GM19023 (cell line): ENCODE measurements at regions not wholly inside any gene's neighbourhood (a gene's known extent, or its start where the extent isn't known, plus 50 kb on each side); places are given as distances from the start of the nearest gene placed in this dataset.

Experiments
- ATAC-seq: cut with Tn5 transposase; IDR thresholded peaks from one replicate; pipeline ENCODE4 v1.9.1; 2021; ENCODE audit warnings: mild to moderate bottlenecking, moderate library complexity; ENCODE audit not compliant: unreplicated experiment

- no peak for ATAC-seq
These were observed 151.0 kb upstream of the MCHR2 start for GRCh38 chr6:100144991-100145390.

DNA sequence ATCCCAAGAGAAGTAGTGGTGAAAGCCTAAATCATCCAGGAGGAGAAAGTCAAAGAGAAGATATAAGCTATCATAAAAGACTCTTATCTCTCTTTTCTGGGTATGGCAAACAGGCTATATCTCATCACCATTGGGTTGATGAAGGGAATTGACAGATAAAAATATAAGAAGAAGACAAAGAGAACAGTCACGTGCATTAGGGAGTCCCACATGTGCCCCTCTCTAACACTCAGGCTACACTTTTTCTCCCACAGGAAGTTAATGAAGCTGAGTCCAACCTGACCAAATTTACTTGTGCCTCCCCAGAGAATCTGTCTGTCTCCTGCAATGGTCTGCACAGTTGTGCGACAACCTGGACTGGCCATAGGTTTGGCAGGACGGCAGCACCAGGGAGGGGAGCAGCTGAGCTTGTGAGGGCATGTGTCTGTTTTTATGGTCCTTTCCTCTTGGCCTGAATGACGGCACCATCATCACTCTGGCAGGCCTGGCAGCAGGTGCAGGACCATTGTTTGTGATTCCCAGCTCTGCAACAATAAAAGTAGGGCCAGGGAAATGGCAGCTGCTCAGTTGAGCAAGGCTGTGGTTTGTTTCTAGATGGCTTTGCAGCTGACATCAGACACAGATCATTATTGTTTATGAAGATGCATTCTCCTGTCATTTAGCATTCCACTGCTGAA lies 144.5 kb upstream of the MCHR2 start:
- no peak for ATAC-seq

DNA sequence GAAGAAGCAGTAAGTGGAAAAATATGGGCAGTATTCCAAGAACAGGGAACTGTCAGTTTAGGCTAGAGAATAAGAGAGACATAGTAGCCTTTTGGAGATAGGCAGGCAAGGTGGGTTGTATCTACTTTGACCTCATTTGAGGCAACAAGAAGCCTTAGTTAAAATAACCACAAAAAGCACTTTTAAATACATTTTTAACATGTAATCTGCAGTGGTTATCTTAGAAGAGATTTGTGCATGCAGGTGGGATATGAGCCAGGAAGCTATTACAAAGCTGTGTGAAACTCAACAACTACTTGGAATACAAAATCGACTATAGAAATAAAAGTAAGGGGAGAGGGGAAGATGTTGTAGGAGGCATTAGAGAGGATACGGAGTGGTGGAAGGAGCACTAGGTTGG lies 143.7 kb upstream of the MCHR2 start:
- no peak for ATAC-seq

DNA sequence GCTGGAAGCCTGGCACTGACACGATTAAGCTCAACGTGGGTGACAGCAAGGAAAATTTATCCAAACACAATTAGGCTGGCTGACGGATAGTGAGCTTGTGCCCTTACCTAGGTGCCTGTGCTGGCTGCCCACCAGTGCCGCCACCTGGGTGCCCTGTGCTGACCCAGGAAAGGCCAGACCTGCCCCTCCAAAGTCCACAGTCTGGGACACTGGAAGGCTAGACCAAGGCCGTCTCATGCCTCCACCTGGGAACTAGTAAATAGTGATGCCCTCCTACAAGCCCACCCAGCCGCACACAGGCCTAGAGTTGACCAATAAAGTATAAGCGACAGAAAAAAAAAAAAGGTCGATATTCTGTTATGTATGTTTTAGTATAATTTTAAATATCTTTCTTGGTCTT lies 142.6 kb upstream of the MCHR2 start:
- no peak for ATAC-seq

DNA sequence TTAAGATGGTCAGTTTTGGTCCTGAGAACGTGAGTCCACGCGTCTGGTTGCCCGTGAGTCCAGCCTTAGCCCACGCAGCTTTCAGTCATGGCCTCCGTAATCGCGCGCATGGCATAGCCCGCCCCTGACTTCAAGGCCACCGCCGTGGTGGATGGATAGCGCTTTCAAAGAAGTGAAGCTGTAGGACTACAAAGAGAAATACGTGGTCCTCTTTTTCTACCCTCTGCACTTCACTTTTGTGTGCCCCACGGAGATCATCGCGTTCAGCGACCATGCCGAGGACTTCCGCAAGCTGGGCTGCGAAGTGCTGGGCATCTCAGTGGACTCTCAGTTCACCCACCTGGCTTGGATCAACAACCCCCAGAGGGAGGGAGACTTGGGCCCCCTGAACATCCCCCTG lies 142.0 kb upstream of the MCHR2 start:
- no peak for ATAC-seq

GRCh38 chr6:100134703-100135102 lies 140.7 kb upstream of the MCHR2 start:
- ATAC-seq: no peak

DNA sequence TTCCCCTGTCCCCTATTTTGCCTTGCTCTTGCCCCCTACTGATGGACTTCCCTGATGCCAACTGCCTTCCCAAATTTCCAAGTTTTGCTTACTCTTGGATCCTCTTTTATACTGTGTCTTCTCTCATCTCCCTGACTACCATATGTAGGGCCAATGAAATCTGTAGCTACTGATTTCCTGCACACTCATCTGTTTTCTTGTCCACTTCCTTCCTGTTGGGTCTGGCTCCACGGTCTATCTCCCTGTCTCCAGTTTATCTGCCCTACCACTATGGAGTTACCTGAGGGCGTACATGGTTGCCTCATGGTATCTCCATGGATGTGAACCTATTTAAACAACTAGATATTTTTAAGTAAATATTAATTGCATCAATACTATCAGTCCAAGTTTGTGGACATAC lies 140.3 kb upstream of the MCHR2 start:
- ATAC-seq: no peak

DNA sequence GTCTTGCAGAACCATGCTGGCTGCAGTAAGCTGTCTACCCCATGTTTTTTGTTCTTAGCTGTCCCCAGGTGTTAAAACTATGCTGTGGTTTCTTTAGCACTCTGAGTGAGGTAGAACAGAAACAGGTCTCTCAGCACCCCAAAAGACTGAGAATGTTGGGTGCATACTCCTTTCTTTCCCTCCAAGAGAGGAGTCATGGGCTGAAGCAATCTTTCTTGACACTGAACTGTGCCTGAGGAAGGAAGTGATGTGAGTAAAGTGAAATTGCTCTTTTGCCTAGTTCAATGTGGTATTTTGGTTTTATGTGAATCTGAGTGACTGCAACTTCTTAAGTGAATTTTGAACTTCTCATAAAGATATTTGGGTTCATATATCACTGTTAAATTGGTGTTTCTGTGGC lies 138.0 kb upstream of the MCHR2 start:
- ATAC-seq: no peak

GRCh38 chr6:100130630-100131029 lies 136.6 kb upstream of the MCHR2 start:
- no peak for ATAC-seq

GRCh38 chr6:100126790-100127484 lies 132.9 kb upstream of the MCHR2 start:
- ATAC-seq: peak; percentile 80

DNA sequence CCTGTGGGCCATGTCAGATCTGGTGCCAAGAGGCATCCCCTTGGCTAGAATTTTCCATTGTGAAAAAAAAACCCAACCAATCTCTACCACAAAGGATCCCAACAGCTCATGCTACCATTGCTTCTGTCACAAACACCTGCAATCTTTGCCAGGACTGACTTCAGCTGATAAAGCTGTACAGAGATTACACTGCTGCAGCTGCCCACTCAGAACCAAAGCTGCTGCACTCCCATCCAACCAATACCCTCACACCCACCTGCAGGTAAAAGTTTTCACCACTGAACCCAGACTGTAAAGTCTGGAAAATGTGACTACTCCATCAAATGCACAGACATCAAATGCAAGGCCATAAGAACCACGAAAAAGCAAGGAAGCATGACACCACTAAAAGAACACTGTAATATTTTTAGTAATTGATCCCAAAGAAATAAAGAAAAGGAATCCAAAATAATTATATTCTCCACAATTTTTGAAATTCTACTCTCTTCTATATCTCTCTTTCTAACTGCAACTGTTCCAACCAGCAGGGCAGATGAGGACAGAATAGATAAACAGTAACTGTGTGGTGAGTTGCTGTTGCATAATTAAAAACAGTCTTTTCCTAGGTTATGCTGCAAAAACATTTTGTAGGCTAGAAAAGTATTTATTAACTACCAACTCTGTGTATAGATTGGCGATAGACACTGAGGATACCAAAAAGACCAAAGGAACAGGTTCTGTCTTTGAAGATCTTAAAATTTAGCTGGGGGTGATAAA lies 128.0 kb upstream of the MCHR2 start:
- ATAC-seq: no peak

DNA sequence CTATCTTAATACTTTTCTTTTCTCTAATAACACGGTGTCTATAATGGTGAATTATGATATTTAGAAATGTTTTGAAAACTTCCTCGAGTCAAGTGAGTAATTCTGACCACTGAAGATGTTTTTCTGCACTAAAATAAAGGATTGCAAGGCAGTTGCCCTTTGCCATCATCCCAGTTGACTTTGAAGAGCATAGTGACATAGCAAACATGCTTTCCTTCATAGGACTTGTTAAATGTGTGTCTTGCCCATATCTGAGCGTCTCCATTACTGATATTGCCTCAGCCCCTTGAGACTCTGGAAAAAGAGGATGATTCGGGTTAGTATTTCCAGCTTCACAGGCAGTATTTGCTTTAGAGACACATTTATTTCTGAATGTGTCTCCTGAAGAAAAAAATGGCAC lies 125.2 kb upstream of the MCHR2 start:
- ATAC-seq: no peak

- no peak for ATAC-seq
These were observed 124.3 kb upstream of the MCHR2 start for GRCh38 chr6:100118301-100118700.

DNA sequence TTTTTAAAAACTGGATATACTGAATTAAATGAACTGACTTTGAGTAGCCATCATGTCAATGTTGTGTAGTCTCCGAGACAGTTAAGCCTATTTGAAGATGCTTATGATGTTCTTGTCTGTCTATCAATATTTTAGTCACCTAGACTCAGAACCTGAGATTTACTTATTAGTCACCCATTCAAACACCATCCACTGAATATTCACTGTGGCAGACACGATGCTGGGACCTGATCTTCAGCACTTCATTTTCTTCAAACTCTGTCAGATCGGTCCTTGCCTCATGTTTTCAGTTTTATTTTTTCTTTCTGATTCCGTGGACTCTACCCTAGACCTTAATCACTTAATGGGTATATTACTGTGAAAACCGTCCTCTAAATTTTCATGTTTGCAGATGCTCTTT lies 123.7 kb upstream of the MCHR2 start:
- no peak for ATAC-seq

DNA sequence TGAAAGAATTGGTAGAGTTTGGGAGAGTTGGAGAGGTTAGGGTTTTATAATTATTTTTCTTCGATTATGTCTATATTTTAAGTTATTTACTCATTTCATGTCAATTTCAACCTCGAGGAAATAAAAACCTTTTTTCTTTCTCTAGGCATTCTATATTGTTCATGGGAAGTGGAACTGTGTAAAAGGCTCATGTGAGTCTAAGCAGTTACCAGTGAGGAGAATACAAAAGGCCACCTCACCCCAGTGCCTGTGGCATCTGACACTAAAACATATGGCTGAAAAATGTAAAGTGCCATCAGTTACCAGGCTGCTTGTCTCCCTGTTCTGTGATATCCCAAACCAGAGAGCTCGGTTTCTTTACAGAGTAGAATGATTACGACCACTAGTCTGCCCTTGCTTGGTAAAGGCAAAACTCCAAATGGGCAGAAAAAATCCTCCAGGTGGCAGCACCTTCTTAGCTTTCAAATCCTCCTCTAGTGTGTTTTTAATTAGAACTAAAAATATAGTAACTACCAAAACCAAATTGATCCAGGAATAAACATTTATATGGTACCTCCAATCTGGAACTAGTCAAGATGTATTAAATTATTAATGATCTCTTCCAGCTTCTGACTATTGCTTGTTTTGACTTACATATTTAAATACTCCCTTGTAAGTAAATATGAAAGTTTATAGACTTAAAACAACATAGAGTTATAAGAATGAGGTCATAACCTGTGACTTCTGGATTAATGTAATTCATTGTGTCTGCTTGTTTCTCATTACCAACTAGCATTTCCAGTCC lies 122.6 kb upstream of the MCHR2 start:
- ATAC-seq: peak; percentile 71

- no peak for ATAC-seq
These were observed 121.5 kb upstream of the MCHR2 start for GRCh38 chr6:100115407-100116101.

GRCh38 chr6:100112855-100113508 lies 119.0 kb upstream of the MCHR2 start:
- no peak for ATAC-seq

- ATAC-seq: no peak
These were observed 112.0 kb upstream of the MCHR2 start for GRCh38 chr6:100105919-100106529.

- no peak for ATAC-seq
These were observed 111.1 kb upstream of the MCHR2 start for GRCh38 chr6:100105138-100105537.

DNA sequence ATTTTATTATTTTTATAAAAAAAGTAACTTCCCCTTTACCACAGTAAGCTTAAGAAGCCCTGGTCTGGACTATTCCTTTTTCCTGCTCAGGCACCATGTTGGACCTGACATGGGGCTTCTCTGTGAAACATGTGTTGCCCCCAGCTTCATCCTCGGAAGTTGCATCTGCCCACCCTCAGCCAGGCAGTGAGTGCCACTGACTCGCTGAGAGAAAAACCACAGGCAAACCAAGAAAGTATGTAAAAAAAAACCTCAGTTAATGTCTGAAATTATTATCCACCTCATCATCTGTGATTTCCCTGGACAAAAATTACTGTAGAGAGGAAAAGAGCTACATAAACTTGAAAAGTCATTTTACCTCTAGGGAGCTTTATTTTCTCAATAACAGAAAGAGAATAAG lies 109.9 kb upstream of the MCHR2 start:
- ATAC-seq: no peak
